GM18873 (cell line): ENCODE measurements at regions not wholly inside any gene's neighbourhood (a gene's known extent, or its start where the extent isn't known, plus 50 kb on each side); places are given as distances from the start of the nearest gene placed in this dataset.

Experiments
- ATAC-seq: cut with Tn5 transposase; IDR thresholded peaks from one replicate; pipeline ENCODE4 v1.9.1; 2021; ENCODE audit warnings: mild to moderate bottlenecking, moderate library complexity, moderate number of reproducible peaks; ENCODE audit not compliant: unreplicated experiment, low FRiP score

DNA sequence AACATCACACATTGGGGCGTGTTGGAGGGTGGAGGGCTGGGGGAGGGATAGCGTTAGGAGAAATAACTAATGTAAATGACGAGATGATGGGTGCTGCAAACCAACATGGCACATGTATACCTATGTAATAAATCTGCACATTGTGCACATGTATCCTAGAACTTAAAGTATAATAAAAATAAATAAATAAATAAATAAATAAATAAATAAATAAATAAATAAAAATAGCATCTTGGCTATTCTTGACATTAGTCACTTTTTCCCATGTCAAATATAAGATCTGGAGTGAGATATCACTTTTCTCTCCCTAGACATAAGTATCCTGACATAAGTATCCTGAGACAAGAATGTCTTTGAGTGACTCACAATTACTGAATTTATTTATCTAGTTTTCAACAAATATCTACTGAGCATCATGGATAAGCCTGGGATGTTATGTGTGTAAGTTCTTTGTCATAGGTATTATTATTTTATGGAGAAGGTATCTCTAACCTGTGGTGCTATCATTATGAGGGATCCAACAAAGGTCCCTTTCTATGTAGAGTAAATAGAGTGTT is 691.3 kb downstream of the SORCS1 start:
- ATAC-seq, result no peak

DNA sequence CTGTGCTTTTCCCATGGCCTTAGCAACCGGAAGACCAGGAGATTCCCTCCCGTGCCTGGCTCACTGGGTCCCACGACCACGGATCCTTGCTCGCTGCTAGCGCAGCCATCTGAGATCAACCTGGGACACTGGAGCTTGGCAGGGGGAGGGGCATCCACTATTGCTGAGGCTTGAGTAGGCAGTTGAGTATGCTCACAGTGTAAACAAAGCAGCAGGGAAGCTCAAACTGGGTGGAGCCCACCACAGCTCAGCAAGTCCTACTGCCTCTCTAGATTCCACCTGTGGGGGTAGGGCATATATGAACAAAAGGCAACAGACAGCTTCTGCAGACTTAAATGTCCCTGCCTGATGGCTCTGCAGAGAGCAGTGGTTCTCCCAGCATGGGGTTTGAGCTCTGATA is 697.0 kb downstream of the SORCS1 start:
- no peak for ATAC-seq

DNA sequence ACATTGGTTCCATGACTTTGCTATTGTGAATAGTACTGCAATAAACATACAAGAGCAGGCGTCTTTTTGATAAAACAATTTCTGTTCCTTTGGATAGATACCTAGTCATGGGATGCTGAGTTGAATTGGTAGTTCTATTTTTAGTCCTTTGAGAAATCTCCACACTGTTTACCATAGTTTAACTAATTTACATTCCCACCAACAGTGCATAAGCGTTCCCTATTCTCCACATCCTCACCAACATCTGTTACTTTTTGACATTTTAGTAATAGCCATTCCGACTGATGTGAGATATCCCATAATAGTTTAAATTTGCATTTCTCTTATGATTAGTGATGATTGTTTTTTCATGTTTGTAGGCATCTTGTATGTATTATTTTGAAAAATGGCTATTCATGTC is 707.0 kb downstream of the SORCS1 start:
- ATAC-seq, result no peak

DNA sequence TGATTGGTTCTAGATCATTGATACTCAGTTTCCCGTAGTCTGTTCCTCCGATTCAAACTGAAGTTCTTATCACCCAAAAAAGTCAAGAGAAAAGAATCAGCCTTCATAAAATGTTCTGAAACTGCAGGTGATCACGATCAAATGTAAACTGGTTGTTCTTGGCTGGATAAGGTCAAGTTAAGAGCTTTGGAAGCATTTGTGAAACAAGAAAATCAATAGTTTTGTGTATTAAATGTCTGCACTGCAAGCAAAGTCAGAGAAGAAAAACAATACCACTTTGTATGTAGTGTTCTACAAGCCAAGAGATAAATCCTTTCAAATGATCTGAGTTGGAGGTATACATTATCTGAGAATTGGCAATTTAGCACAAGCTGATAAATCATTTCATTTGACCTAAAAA is 710.3 kb downstream of the SORCS1 start:
- ATAC-seq, result no peak

DNA sequence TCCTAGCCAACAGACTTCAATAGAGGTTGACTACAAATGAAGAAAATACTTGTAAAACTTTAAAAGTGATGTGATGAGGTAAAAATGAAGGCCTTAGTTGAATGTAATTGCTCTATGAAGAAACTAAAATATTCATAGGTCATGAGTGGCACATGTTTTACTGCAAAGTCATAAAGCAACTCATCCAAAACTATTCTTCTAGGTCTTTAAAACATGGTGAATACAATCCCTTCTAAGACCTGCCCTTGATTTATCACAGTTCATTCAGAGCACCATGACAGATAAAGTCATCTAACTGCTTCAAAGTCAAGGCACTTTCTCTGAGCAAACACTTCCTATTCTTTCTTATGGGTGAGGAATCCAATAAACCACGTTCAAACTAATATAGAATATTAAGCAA is 713.5 kb downstream of the SORCS1 start:
- no peak for ATAC-seq

DNA sequence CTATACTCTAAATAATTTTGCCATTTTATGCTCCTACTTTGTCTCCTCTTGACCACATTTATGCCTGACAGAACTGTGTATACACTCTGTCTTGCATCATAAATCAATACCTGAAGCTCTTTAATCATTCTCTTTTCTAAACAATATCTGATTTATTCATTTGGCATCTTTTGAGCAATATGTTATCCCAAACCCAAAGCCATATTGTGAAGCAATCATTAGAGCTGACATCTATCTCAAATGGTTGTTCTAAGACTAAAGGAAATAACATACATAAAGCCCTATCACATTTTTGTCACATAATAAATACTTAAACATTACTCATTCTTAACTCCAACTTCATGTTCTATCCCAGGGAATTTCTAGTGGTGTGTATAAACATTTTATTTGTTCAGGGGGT is 717.6 kb downstream of the SORCS1 start:
- no peak for ATAC-seq

DNA sequence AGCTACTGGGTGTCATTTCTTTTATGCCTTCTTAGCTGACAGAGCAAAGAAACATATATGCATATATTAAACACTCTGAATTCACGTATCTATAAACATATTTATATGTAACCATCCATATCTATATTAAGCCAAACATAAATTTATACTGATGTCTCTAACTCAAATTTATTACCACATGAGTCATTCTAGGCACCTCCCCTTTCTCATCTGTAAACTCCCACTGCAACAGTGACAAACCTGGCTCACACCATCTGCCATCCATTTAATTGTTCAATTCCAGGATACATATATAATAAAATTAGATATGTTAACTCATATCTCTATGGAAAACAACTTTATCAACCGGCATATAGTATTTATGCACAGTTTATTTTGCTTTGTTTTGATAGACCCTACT is 722.3 kb downstream of the SORCS1 start:
- ATAC-seq, result no peak

DNA sequence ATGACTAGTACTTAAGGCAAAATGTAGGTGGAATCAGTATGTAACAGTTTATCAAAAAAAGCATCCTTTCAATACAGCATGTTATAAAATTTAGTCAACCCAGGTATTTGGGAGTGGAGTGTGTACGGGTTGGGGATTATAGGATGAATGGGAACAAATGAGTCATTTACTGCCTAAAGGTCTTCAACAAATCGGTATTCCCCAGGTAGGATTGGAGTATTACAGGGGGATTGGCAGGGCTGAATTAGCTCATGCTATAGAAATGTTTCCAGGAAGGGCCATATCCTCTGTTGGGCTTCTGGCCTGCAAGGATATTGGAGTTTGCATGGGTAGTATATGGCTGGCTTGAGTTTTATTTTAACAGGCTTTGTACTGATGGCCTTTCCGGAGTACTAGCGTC is 723.7 kb downstream of the SORCS1 start:
- no peak for ATAC-seq

DNA sequence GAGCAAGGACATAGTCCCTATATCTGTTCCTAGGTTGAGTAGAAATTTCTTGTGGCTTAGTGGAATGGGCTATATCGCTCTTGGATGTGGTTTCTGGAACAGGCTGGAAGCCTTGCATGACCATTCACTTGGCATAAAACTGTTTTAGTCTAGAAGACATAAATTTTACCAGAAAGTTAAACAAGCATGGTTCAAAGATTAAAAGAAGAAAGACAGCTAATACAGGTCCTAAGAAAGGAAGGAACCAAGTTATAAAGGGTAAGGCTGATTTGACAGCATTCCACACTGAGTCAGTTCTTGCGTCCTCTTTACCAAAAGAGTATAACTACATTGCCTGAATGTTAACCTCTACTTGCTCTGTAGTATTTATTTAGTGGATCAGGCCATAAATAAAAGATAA is 724.2 kb downstream of the SORCS1 start:
- no peak for ATAC-seq

DNA sequence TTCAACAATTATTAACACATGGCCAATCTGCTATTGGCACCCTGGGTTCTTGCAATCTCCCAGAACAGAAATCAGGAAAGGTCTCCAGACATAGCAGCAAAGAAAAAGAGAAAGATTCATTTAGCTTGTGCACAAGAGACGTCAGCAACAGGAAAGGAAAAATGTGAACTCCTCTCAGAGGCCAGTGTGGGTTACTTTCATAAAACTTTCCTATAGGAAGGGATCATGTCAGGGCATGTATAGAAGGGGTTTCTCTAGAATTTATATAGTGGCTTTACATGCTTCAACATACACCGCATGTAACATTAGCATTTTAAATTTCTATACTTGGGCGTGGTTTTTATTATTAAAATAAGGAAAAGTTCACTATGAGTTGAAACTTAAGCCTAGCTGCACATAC is 725.1 kb downstream of the SORCS1 start:
- ATAC-seq, result no peak

DNA sequence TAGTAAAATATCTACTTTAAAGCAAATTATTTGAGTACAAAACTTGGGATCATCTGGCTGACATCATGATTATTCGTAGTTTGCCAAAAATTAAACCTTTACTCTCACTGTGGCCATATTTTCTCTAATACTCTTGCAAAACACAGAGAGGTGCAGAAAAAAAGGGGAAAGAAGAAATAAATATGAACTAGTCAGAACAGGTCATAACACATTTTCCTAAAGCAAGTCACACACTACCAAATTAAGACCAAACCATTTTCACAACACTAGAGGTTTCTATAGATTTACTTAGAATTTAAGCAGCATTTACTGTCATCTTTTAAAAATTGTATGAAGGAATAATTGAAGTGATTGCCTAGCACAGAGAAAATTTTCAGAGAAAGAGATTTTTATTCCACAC is 726.1 kb downstream of the SORCS1 start:
- ATAC-seq, result no peak

DNA sequence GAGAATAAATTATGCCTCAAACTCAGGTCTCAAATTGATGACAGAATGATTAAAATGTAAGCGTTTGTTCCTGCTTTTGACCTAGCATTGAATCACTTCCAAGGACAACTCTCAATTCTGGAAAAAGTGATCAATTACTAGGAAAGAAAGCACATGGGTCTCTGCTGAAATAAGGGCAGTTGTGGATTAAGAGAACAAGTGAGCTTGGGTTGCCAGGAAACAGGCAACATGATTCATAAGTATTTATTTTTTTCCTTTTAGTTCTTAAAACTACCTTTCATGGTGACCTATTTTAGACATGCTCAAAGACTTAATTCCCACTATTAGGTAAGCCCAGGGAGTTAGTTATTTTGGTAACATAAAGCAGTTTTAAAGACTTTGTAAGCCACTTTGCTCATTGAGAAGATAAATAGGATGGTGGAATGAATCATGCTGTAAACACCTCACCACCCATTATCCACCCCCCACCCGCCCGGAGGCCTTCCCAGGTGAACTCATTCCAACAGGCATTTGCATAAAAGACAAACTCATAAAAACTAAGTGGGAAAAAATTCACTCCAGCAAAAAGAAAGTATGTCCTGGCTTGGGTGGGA is 728.3 kb downstream of the SORCS1 start:
- no peak for ATAC-seq

DNA sequence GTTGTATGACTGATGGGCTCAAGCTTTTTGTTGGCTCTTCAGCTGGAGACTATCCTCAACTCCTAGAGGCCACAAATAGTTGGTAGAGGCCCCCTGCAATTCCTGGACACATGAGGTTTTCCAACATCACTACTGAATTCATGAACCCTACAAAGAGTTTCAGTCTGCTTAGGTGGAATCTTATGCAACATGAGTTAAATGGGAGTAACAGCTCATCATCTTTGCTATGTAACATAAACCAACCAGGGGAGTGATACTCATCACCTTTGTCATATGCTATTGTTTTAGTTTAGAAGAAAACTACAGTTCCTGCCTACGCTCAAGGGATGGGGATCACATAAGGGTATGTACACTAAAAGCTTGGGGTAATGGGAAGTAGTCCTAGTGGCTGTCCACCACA is 729.4 kb downstream of the SORCS1 start:
- no peak for ATAC-seq

DNA sequence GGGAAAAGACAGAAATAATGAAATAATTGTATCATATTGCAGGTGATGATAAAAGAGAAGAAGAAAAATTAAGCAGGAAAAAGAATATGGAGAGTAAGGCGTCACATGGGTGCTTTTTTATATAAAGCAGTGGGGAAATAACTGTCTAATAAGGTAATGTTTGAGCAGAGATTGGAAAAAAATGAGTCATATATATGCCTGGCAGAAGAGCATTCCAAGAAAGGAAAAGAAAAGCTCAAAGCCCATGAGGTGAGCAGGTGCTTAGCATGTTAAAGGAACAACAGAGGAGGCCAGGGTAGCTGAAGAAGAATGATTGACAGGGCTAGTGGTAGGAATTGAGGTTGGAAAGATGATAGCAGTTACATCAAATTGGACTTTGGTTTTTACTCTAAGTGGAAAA is 739.5 kb downstream of the SORCS1 start:
- ATAC-seq, result no peak

DNA sequence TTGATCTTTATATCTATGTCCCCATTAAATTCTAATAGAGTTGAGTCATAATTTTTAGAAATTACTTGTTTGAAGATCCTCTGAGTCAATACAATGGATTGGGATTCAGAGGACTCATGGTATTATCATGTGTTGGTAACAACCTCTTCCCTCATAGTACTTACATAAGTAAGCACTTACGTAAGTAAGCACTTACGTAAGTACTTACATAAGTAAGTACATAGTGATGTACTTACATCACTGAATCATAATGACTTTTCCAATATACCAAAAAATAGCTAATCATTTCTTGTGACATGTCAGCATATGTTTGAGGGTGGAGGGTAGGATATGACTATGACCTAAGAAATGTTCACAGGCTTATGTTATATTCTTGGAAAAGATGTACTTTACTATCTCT is 740.5 kb downstream of the SORCS1 start:
- no peak for ATAC-seq

DNA sequence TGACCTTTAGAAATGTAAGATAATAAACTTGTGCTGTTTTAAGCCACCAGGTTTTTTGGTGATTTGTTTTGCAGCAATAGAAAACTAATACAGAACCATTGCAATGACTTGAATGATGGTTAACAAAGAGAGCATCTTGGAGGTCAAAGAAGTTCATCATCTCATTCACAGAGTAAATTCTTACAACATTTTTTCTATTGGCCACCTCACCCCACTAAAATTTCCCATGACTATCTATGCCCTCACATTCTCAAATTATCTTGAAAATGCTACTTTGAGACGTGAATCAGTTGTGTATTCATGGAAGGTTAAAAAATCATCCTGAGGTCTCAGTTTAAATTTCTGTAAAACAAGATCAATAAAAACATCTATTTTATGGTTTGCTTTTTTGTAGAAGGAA is 754.2 kb downstream of the SORCS1 start:
- ATAC-seq, result no peak

DNA sequence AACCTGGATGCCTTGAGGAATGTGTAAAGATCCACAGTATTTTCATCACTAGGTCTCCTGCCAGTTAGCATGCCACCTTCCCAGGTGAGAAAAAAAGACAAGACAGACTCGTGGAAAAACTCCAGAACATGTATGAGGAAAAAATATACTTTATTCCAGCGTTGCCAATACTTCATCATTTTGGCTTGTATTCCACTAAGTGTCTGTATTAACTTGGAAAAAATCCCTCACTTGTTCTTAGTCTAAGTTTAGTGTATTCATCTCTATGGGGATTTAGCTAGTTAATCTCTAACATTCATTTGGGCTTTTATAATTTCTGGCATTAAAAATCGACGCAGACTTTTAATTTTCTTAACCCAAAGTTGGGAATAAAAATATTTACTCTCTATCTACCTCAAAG is 759.4 kb downstream of the SORCS1 start:
- no peak for ATAC-seq

DNA sequence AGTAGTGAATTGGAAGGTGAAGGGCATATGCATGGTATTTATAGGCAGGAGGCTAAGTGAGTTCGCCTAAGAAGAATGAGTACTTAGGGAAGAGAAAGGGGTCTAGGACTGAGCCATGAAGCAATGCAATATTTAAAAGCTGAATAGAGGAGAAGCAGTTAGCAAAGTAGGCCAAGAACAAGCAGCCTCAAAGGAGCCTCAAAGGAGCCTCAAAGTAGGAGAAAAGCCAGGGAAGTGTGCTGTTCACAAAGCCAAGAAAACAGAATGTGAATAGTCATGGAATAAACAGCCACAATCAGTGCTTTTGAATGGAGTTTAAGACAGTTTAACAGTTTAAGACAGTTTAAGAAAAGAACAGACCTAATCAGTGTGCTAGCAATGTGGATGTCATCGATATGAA is 762.0 kb downstream of the SORCS1 start:
- no peak for ATAC-seq

DNA sequence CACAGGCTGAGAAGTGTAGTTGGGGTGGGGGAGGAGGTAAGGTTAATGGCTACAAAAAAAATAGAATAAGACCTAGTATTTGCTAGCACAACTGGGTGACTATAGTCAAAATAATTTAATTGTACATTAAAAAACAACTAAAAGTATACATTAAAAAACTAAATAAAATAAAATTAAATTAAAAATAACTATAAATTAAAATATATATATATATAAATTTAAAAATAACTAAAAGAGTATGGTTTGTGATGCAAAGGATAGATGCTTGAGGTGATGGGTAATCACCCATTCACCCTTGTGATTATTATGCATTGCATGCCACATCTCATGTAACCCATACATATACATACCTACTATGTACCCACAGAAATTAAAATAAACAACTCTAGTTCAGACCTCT is 762.5 kb downstream of the SORCS1 start:
- ATAC-seq, result no peak

DNA sequence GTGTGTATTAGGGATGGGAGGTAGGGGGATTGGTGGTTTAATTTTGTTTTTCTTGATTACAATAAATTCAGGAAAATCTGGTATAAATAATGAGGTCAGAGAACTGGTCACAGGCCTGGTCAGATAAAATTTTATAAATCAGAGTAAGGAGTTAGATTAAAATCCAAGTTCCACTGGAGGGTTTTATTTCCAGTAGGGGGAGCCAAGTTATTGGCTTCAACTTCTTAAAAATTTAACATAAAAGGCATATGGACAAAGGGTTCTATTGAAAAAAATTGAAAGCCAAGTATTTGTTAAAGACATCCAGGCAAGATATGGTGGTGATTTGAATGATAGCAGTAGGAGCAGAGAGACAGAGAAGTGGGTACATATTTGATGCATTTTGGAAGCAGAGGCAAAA is 763.3 kb downstream of the SORCS1 start:
- no peak for ATAC-seq

DNA sequence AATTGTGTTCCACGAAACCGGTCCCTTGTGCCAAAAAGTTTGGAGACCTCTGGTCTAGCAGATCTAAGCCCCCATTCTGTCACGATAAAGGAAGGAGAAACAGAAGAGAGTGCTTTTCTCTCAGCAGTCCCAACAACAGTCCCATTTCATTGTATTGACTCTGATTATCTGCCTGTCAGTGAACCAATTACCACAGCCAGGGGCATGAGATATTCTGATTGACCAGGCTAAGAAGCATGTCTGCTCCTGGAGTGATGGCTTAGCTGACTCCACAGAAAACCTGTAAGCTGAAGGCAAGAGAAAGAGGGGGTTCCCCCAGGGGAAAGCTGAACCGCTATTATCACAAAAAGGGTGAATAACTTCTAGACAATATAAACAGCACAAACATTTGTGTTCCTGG is 765.4 kb downstream of the SORCS1 start:
- ATAC-seq, result no peak

DNA sequence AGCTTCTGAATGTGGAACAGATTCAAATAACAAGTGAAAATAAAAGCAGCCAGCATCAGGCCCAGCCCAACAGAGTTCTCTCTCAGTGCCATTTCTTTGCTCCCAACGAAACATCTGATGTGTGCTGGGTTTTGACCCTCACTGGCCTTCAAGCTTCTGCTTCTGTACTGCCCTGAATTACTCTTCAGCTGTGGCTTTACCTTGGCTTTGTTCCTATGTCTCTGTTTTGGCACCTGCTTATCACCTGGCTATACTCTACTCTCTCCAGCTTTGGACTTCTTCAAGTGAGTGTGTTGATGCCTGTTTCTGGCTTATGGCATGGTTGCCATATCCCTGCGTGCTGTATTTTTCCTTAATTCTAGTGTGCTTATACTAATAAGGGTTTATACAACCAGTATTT is 768.3 kb downstream of the SORCS1 start:
- no peak for ATAC-seq
